Hepatocyte (in vitro differentiated cells): ENCODE measurements at regions not wholly inside any gene's neighbourhood (a gene's known extent, or its start where the extent isn't known, plus 50 kb on each side); places are given as distances from the start of the nearest gene placed in this dataset.

Source experiments
- DNase-seq: peaks from one replicate; pipeline ENCODE4 v3.0.0-alpha.2; 2016; ENCODE audit warnings: low spot score
- H2AFZ ChIP-seq: fragments of 200-600 bp; sonication (generic); 2 replicates; pipeline ENCODE4 v1.6.0; 2016; ENCODE audit warnings: antibody characterized with exemption, mild to moderate bottlenecking
- H3K27ac ChIP-seq: fragments of 200-600 bp; sonication (generic); 2 replicates; pipeline ENCODE4 v1.5.1; 2016; ENCODE audit warnings: mild to moderate bottlenecking
- H3K27me3 ChIP-seq: fragments of 200-600 bp; sonication (generic); 2 replicates; pipeline ENCODE4 v1.6.1; 2016
- H3K36me3 ChIP-seq: fragments of 200-600 bp; sonication (generic); replicated peaks from 2 replicates; pipeline ENCODE4 v1.5.1; 2016; ENCODE audit warnings: low read depth; ENCODE audit not compliant: insufficient read depth
- H3K4me1 ChIP-seq: fragments of 200-600 bp; sonication (generic); 2 replicates; pipeline ENCODE4 v1.5.1; 2016; ENCODE audit warnings: mild to moderate bottlenecking, moderate library complexity; ENCODE audit not compliant: insufficient read depth
- H3K4me2 ChIP-seq: fragments of 200-600 bp; sonication (generic); 2 replicates; pipeline ENCODE4 v1.6.0; 2016
- H3K4me3 ChIP-seq: fragments of 200-600 bp; sonication (generic); 2 replicates; pipeline ENCODE4 v1.5.1; 2016; ENCODE audit warnings: mild to moderate bottlenecking
- H3K79me2 ChIP-seq: fragments of 200-600 bp; sonication (generic); 2 replicates; pipeline ENCODE4 v1.6.0; 2017; ENCODE audit warnings: mild to moderate bottlenecking
- H3K9me2 ChIP-seq: fragments of 200-600 bp; sonication (generic); replicated peaks from 2 replicates; pipeline ENCODE4 v1.6.0; 2017; ENCODE audit warnings: mild to moderate bottlenecking; ENCODE audit not compliant: insufficient read depth
- H3K9me3 ChIP-seq: fragments of 200-600 bp; sonication (generic); 2 replicates; pipeline ENCODE4 v1.5.1; 2016; ENCODE audit warnings: low read depth, mild to moderate bottlenecking
- H4K20me1 ChIP-seq: fragments of 200-600 bp; sonication (generic); 2 replicates; pipeline ENCODE4 v1.6.0; 2016; ENCODE audit warnings: mild to moderate bottlenecking; ENCODE audit not compliant: insufficient read depth, poor library complexity, severe bottlenecking
- CTCF ChIP-seq: fragments of 200-600 bp; sonication (generic); IDR thresholded peaks from 2 replicates; pipeline ENCODE4 v1.5.1; 2016; ENCODE audit warnings: antibody characterized with exemption, mild to moderate bottlenecking; ENCODE audit not compliant: poor library complexity
- EZH2 ChIP-seq: fragments of 200-600 bp; sonication (generic); IDR thresholded peaks from 2 replicates; pipeline ENCODE4 v1.6.1; 2016; ENCODE audit warnings: antibody characterized with exemption, mild to moderate bottlenecking, borderline replicate concordance
- EZH2phosphoT487 ChIP-seq: fragments of 200-600 bp; sonication (generic); IDR thresholded peaks from one replicate; pipeline ENCODE4 v1.6.1; 2018; ENCODE audit warnings: antibody characterized with exemption, mild to moderate bottlenecking, low read depth, moderate library complexity; ENCODE audit not compliant: unreplicated experiment, severe bottlenecking
- WGBS: methylation state at CpG from one replicate; pipeline ENCODE4 v1.1.6; 2016; ENCODE audit warnings: low lambda C conversion rate; ENCODE audit errors: missing lambda C conversion rate; 5-methylcytosine and 5-hydroxymethylcytosine counted together

GRCh38 chr6:121592261-121592935, 157.0 kb downstream of the GJA1 start:
- no peak for DNase-seq
- H3K36me3 ChIP-seq: no peaks in the 10 kb centered on the region
- no peaks in the 10 kb centered on the region for H3K9me3 ChIP-seq
- no peaks in the 10 kb centered on the region for H3K9me2 ChIP-seq
- H3K4me2 ChIP-seq: no peak overlapping the region
- peaks cover 5% of the 10 kb centered on the region for H3K4me1 ChIP-seq
- no peak overlapping the region for H2AFZ ChIP-seq
- H3K27me3 ChIP-seq: no peaks in the 10 kb centered on the region
- no peaks in the 10 kb centered on the region for H3K79me2 ChIP-seq
- H3K4me3 ChIP-seq: no peak overlapping the region
- H4K20me1 ChIP-seq: no peaks in the 10 kb centered on the region
- WGBS: 95% methylated on average over 7 of the region's 7 CpGs
- H3K27ac ChIP-seq: no peak overlapping the region
- TF ChIP-seq EZH2 (no peak), CTCF (no peak), EZH2phosphoT487 (no peak)

GRCh38 chr6:121593011-121593641, 157.7 kb downstream of the GJA1 start:
- DNase-seq: no peak
- no peak overlapping the region for H3K4me2 ChIP-seq
- TF ChIP-seq EZH2 (no peak), EZH2phosphoT487 (no peak), CTCF (no peak)

GRCh38 chr6:121594053-121594452, 158.6 kb downstream of the GJA1 start:
- Histone ChIP-seq H3K9me3 (no peaks in the 10 kb centered on the region), H2AFZ (no peak overlapping the region), H3K9me2 (no peaks in the 10 kb centered on the region), H3K79me2 (no peaks in the 10 kb centered on the region), H3K27me3 (no peaks in the 10 kb centered on the region), H3K36me3 (no peaks in the 10 kb centered on the region), H3K4me2 (no peak overlapping the region), H3K27ac (no peak overlapping the region), H3K4me3 (no peak overlapping the region), H3K4me1 (peaks cover 5% of the 10 kb centered on the region), H4K20me1 (no peaks in the 10 kb centered on the region)
- WGBS: 95% methylated on average over 3 of the region's 3 CpGs
- TF ChIP-seq EZH2phosphoT487 (no peak), EZH2 (no peak), CTCF (no peak)
- DNase-seq: no peak

More at GRCh38 chr6:121593011-121593641, 157.7 kb downstream of the GJA1 start:
- no peaks in the 10 kb centered on the region for H3K79me2 ChIP-seq
- WGBS: 68% methylated on average over 3 of the region's 3 CpGs
- H2AFZ ChIP-seq: no peak overlapping the region
- H3K4me3 ChIP-seq: no peak overlapping the region
- no peaks in the 10 kb centered on the region for H3K9me2 ChIP-seq
- no peaks in the 10 kb centered on the region for H3K9me3 ChIP-seq
- no peaks in the 10 kb centered on the region for H3K36me3 ChIP-seq
- peak overlapping the region; percentile 0 for H3K27ac ChIP-seq
- H3K27me3 ChIP-seq: no peaks in the 10 kb centered on the region
- H3K4me1 ChIP-seq: peaks cover 5% of the 10 kb centered on the region
- H4K20me1 ChIP-seq: no peaks in the 10 kb centered on the region
